Breast epithelium (tissue), 3 donors: ENCODE measurements at regions not wholly inside any gene's neighbourhood (a gene's known extent, or its start where the extent isn't known, plus 50 kb on each side); places are given as distances from the start of the nearest gene placed in this dataset.

ENCODE experiments used
- POLR2A ChIP-seq: fragments of 450-650 bp; IDR thresholded peaks from one replicate; pipeline ENCODE4 v1.6.1; 2016; ENCODE audit warnings: antibody characterized with exemption, mild to moderate bottlenecking, moderate library complexity
- TF ChIP-seq, protein P1 (sequence below), 3 donors: fragments of 450-650 bp; IDR thresholded peaks; one replicate each; pipeline ENCODE4 v1.5.1; 2016 to 2017; ENCODE audit warnings: antibody characterized with exemption in 3 of 3, mild to moderate bottlenecking in 3 of 3, moderate library complexity in 3 of 3

DNA sequence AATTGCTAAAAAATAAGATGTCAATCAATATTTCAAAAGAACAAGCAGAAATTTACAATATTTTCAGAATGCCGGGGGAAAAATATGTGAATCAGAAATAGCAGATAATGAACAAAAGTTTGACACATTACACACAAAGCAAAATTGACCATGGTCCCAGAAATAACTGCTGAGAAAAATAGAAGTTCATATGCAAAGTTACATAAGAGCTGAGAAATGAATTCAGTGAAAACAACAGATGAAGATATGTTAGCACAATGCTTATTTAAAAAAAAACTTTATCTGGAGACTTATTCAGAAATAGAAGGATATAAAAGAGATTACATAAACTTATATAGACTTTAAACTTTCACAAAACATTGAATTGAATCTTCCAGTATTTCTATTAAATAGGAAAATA, 1483.7 kb upstream of the ACO1 start:
- TF ChIP-seq, protein P1, sequence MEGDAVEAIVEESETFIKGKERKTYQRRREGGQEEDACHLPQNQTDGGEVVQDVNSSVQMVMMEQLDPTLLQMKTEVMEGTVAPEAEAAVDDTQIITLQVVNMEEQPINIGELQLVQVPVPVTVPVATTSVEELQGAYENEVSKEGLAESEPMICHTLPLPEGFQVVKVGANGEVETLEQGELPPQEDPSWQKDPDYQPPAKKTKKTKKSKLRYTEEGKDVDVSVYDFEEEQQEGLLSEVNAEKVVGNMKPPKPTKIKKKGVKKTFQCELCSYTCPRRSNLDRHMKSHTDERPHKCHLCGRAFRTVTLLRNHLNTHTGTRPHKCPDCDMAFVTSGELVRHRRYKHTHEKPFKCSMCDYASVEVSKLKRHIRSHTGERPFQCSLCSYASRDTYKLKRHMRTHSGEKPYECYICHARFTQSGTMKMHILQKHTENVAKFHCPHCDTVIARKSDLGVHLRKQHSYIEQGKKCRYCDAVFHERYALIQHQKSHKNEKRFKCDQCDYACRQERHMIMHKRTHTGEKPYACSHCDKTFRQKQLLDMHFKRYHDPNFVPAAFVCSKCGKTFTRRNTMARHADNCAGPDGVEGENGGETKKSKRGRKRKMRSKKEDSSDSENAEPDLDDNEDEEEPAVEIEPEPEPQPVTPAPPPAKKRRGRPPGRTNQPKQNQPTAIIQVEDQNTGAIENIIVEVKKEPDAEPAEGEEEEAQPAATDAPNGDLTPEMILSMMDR (IDR thresholded peaks at IDR 0.05), result no peak
- no peak for TF ChIP-seq POLR2A
